Osteocyte (in vitro differentiated cells): ENCODE measurements at regions not wholly inside any gene's neighbourhood (a gene's known extent, or its start where the extent isn't known, plus 50 kb on each side); places are given as distances from the start of the nearest gene placed in this dataset.

Experiments used
- DNase-seq: peaks from one replicate; pipeline ENCODE4 v3.0.0; 2021; ENCODE audit warnings: mixed read lengths; ENCODE audit not compliant: unreplicated experiment; ENCODE audit errors: extremely low spot score
- H3K27ac Mint-ChIP-seq: one replicate; pipeline ENCODE4 v1.8.0; 2021; ENCODE audit warnings: mild to moderate bottlenecking, mixed read lengths; ENCODE audit not compliant: unreplicated experiment
- H3K27me3 Mint-ChIP-seq: one replicate; pipeline ENCODE4 v1.8.0; 2021; ENCODE audit warnings: mixed read lengths; ENCODE audit not compliant: unreplicated experiment
- H3K36me3 Mint-ChIP-seq: one replicate; pipeline ENCODE4 v1.8.0; 2021; ENCODE audit warnings: mixed read lengths; ENCODE audit not compliant: unreplicated experiment
- H3K4me1 Mint-ChIP-seq: one replicate; pipeline ENCODE4 v1.8.0; 2021; ENCODE audit warnings: mixed read lengths; ENCODE audit not compliant: unreplicated experiment
- H3K4me3 Mint-ChIP-seq: one replicate; pipeline ENCODE4 v1.8.0; 2021; ENCODE audit warnings: mild to moderate bottlenecking, moderate library complexity, mixed read lengths; ENCODE audit not compliant: unreplicated experiment
- H3K9me3 Mint-ChIP-seq: one replicate; pipeline ENCODE4 v1.8.0; 2021; ENCODE audit warnings: mixed read lengths; ENCODE audit not compliant: unreplicated experiment
- CTCF ChIP-seq: fragments of 200-600 bp; sonication (generic); IDR thresholded peaks from 2 replicates; pipeline ENCODE4 v1.5.0; 2021; ENCODE audit warnings: antibody characterized with exemption, mild to moderate bottlenecking, moderate library complexity

DNA sequence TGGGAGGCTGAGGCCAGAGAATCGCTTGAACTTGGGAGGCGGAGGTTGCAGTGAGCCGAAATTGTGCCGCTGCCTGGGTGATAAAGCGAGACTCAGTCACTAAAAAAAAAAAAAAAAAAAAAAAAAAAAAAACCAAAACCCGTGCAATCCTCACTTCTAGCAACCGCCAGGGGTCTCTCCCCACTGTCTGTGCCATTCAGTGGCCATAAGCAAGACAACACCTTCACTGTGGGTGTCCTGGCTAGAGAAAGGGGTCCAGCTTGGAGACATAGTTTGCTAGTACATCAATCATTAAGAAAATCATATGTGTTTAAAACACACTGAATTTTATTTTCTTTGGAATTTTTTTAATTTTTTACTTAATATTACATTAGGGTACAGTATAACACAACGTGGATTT, 68.2 kb downstream of the RASL11A start:
- no peak overlapping the region for H3K27ac Mint-ChIP-seq
- peaks cover 38% of the 10 kb centered on the region for H3K27me3 Mint-ChIP-seq
- no peaks in the 10 kb centered on the region for H3K4me1 Mint-ChIP-seq
- no peak overlapping the region for H3K4me3 Mint-ChIP-seq
- no peak for DNase-seq
- no peak for TF ChIP-seq CTCF
- no peaks in the 10 kb centered on the region for H3K9me3 Mint-ChIP-seq
- H3K36me3 Mint-ChIP-seq = no peaks in the 10 kb centered on the region

- H3K27me3 Mint-ChIP-seq = peaks cover 41% of the 10 kb centered on the region
- H3K4me1 Mint-ChIP-seq = no peaks in the 10 kb centered on the region
- no peak overlapping the region for H3K27ac Mint-ChIP-seq
- peak; percentile 54 for TF ChIP-seq CTCF
- H3K36me3 Mint-ChIP-seq = no peaks in the 10 kb centered on the region
- H3K4me3 Mint-ChIP-seq = no peak overlapping the region
- DNase-seq = no peak
- H3K9me3 Mint-ChIP-seq = no peaks in the 10 kb centered on the region
These were observed 68.7 kb downstream of the RASL11A start for GRCh38 chr13:27339299-27339698.

DNA sequence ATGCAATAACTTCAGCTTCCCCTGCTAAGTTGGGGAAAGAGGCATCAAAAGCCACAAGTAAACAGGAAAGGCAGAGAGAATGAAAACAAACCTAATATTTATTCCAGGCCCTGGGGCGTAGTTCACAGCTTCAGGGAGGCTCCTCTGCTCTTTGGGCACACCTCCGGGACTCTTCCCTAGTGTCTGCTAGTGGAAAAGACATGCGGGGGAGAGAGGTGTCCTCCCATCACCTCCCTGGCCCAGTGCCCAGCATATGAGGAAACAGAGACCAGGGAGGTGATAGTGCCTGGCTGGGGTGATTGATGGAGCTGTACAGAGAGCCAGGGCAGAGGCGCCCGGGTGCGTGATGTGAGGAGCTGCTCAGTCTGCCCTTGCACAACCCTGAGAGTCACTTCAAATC, 71.0 kb downstream of the RASL11A start:
- Mint-ChIP-seq H3K4me3 (no peak overlapping the region), H3K4me1 (no peaks in the 10 kb centered on the region)

GRCh38 chr13:27347211-27347772, 76.7 kb downstream of the RASL11A start:
- no peak for DNase-seq
- Mint-ChIP-seq H3K4me1 (no peaks in the 10 kb centered on the region), H3K27me3 (peaks cover 34% of the 10 kb centered on the region), H3K9me3 (no peaks in the 10 kb centered on the region), H3K4me3 (no peak overlapping the region), H3K27ac (no peak overlapping the region), H3K36me3 (no peaks in the 10 kb centered on the region)
- no peak for TF ChIP-seq CTCF

More for the DNA sequence above, 71.0 kb downstream of the RASL11A start:
- no peak for DNase-seq
- Mint-ChIP-seq H3K27me3 (peaks cover 43% of the 10 kb centered on the region), H3K27ac (no peak overlapping the region), H3K36me3 (no peaks in the 10 kb centered on the region), H3K9me3 (no peaks in the 10 kb centered on the region)
- no peak for TF ChIP-seq CTCF

GRCh38 chr13:27348461-27348860, 76.0 kb upstream of the GTF3A start:
- Mint-ChIP-seq H3K27ac (no peak overlapping the region), H3K4me3 (no peak overlapping the region), H3K9me3 (no peaks in the 10 kb centered on the region), H3K27me3 (peaks cover 33% of the 10 kb centered on the region), H3K4me1 (no peaks in the 10 kb centered on the region), H3K36me3 (no peaks in the 10 kb centered on the region)
- no peak for DNase-seq
- TF ChIP-seq CTCF = no peak
